Liver (tissue), 8 donors: ENCODE measurements at regions not wholly inside any gene's neighbourhood (a gene's known extent, or its start where the extent isn't known, plus 50 kb on each side); places are given as distances from the start of the nearest gene placed in this dataset.

ENCODE experiments used
- DNase-seq: peaks from one replicate; pipeline ENCODE4 v3.0.0-alpha.2; 2017; ENCODE audit warnings: low spot score
- H3K27ac ChIP-seq, 2 donors: one replicate each; pipeline ENCODE4 v1.7.0; 2013; ENCODE audit warnings: inconsistent platforms in 2 of 2, low read length in 2 of 2, control low read depth in 1 of 2, low read depth in 1 of 2, mild to moderate bottlenecking in 1 of 2
- H3K27me3 ChIP-seq, 4 donors: one replicate each; pipeline versions ENCODE4 v1.6.1 to v1.7.0; 2013; ENCODE audit warnings: low read length in 3 of 4, inconsistent platforms in 1 of 4, mild to moderate bottlenecking in 1 of 4, moderate library complexity in 1 of 4; ENCODE audit not compliant: control insufficient read depth in 4 of 4, insufficient read depth in 4 of 4
- H3K36me3 ChIP-seq, 4 donors: one replicate each; pipeline versions ENCODE4 v1.6.1 to v1.7.0; 2013; ENCODE audit warnings: low read length in 3 of 4, mild to moderate bottlenecking in 3 of 4, low read depth in 1 of 4, moderate library complexity in 1 of 4; ENCODE audit not compliant: control insufficient read depth in 4 of 4, insufficient read depth in 3 of 4
- H3K4me1 ChIP-seq, 4 donors: one replicate each; pipeline versions ENCODE4 v1.6.1 to v1.7.0; 2013; ENCODE audit warnings: low read length in 3 of 4, mild to moderate bottlenecking in 3 of 4, moderate library complexity in 1 of 4; ENCODE audit not compliant: control insufficient read depth in 4 of 4, insufficient read depth in 4 of 4
- H3K4me3 ChIP-seq, 3 donors: one replicate each; pipeline versions ENCODE4 v1.6.1 to v1.7.0; 2013; ENCODE audit warnings: low read length in 3 of 3, control low read depth in 1 of 3, low read depth in 1 of 3, mild to moderate bottlenecking in 1 of 3
- H3K9ac ChIP-seq, 2 donors: one replicate each; pipeline ENCODE4 v1.7.0; 2013; ENCODE audit warnings: low read length in 2 of 2, mild to moderate bottlenecking in 2 of 2, moderate library complexity in 2 of 2, control low read depth in 1 of 2, low read depth in 1 of 2
- H3K9me3 ChIP-seq, 4 donors: one replicate each; pipeline versions ENCODE4 v1.6.1 to v1.7.0; 2013; ENCODE audit warnings: low read length in 3 of 4; ENCODE audit not compliant: control insufficient read depth in 4 of 4
- CTCF ChIP-seq: fragments of 150-350 bp; IDR thresholded peaks from 2 replicates; pipeline ENCODE4 v1.5.1; 2017; ENCODE audit warnings: improper control_type of control experiment, low read depth, low read length; ENCODE audit not compliant: missing input control
- EGR1 ChIP-seq, 2 donors: IDR thresholded peaks; 2 replicates each; pipeline ENCODE4 v1.6.1; 2016 to 2018; ENCODE audit warnings: antibody characterized with exemption in 2 of 2, low read depth in 2 of 2
- FOXA1 ChIP-seq: IDR thresholded peaks from 2 replicates; pipeline ENCODE4 v1.6.1; 2016; ENCODE audit warnings: antibody characterized with exemption
- FOXA2 ChIP-seq: IDR thresholded peaks from 2 replicates; pipeline ENCODE4 v1.6.1; 2016; ENCODE audit warnings: antibody characterized with exemption
- GABPA ChIP-seq, 2 donors: IDR thresholded peaks in 1 of 2; conservative IDR thresholded peaks in 1 of 2; 2 replicates each; pipeline ENCODE4 v1.6.1; 2016; ENCODE audit warnings: antibody characterized with exemption in 2 of 2, mild to moderate bottlenecking in 1 of 2, moderate library complexity in 1 of 2
- HNF4A ChIP-seq, 2 donors: conservative IDR thresholded peaks; 2 replicates each; pipeline ENCODE4 v1.6.1; 2016; ENCODE audit warnings: antibody characterized with exemption in 2 of 2, mild to moderate bottlenecking in 2 of 2
- HNF4G ChIP-seq: IDR thresholded peaks from 2 replicates; pipeline ENCODE4 v1.6.1; 2016; ENCODE audit warnings: antibody characterized with exemption
- JUND ChIP-seq, 2 donors: IDR thresholded peaks; 2 replicates each; pipeline ENCODE4 v1.6.1; 2016; ENCODE audit warnings: antibody characterized with exemption in 2 of 2
- MAX ChIP-seq: IDR thresholded peaks from 2 replicates; pipeline ENCODE4 v1.6.1; 2016; ENCODE audit warnings: antibody characterized with exemption
- NR2F2 ChIP-seq: IDR thresholded peaks from 2 replicates; pipeline ENCODE4 v1.6.1; 2016; ENCODE audit warnings: antibody characterized with exemption
- RAD21 ChIP-seq, 2 donors: IDR thresholded peaks; 2 replicates each; pipeline ENCODE4 v1.6.1; 2016; ENCODE audit warnings: antibody characterized with exemption in 2 of 2, mild to moderate bottlenecking in 2 of 2
- REST ChIP-seq: IDR thresholded peaks from 2 replicates; pipeline ENCODE4 v1.6.1; 2016; ENCODE audit warnings: antibody characterized with exemption, mild to moderate bottlenecking
- RXRA ChIP-seq, 2 donors: IDR thresholded peaks; 2 replicates each; pipeline ENCODE4 v1.6.1; 2017 to 2018; ENCODE audit warnings: antibody characterized with exemption in 2 of 2, mild to moderate bottlenecking in 1 of 2
- SP1 ChIP-seq: IDR thresholded peaks from 2 replicates; pipeline ENCODE4 v1.6.1; 2018; ENCODE audit warnings: antibody characterized with exemption, mild to moderate bottlenecking
- TAF1 ChIP-seq: conservative IDR thresholded peaks from 2 replicates; pipeline ENCODE4 v1.6.1; 2016; ENCODE audit warnings: antibody characterized with exemption, mild to moderate bottlenecking
- YY1 ChIP-seq: IDR thresholded peaks from 2 replicates; pipeline ENCODE4 v1.6.1; 2016; ENCODE audit warnings: antibody characterized with exemption, mild to moderate bottlenecking
- ZBTB33 ChIP-seq: IDR thresholded peaks from 2 replicates; pipeline ENCODE4 v1.6.1; 2016; ENCODE audit warnings: antibody characterized with exemption
- WGBS: extraction: QIAGEN DNeasy Blood & Tissue Kit; methylation state at CpG from one replicate; pipeline ENCODE4 v1.1.7; 2013; 5-methylcytosine and 5-hydroxymethylcytosine counted together
- TF ChIP-seq, protein P1 (sequence below): IDR thresholded peaks from 2 replicates; pipeline ENCODE4 v1.6.1; 2016; ENCODE audit warnings: antibody characterized with exemption
- donor health status: healthy.
- donor health status: healthy.
- donor health status: healthy.
- donor health status: healthy.
- donor health status: healthy.

DNA sequence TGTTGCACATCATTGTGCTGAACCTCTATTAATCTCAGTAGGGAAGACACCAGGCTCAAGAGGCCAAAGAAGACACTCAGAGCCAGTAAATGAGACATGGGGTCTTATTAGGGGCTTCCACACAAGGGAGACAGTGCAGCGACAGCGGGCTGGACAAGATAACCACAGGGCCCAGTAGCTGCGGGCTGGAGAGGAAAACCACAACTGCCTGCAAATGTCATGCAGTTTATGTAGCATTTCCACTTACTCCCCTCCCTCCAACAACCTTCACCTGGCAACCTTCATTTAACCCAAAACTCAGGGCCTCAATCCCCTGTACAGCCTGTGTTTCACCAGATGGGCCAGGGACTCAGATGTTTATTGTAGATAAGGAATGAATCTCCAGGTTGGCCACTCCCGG is 185.6 kb downstream of the UTP18 start:
- DNase-seq, result no peak
- no peak overlapping the region for H3K9ac ChIP-seq
- WGBS, result 81% methylated on average over 4 of the region's 4 CpGs
- no peaks in the 10 kb centered on the region for H3K9me3 ChIP-seq
- no peaks in the 10 kb centered on the region for H3K36me3 ChIP-seq
- H3K27me3 ChIP-seq, result no peaks in the 10 kb centered on the region
- no peak overlapping the region for H3K27ac ChIP-seq
- H3K4me3 ChIP-seq, result no peak overlapping the region
- no peak for TF ChIP-seq JUND (IDR thresholded peaks at IDR 0.05)
- no peak for TF ChIP-seq RXRA (IDR thresholded peaks at IDR 0.05)
- TF ChIP-seq FOXA1, result no peak
- TF ChIP-seq FOXA2, result no peak
- TF ChIP-seq, protein P1, sequence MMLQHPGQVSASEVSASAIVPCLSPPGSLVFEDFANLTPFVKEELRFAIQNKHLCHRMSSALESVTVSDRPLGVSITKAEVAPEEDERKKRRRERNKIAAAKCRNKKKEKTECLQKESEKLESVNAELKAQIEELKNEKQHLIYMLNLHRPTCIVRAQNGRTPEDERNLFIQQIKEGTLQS, result no peak
- no peak for TF ChIP-seq GABPA (IDR thresholded peaks at IDR 0.05 in 1 of 2, conservative IDR thresholded peaks at IDR 0.05 in 1 of 2)
- TF ChIP-seq REST, result no peak
- no peak for TF ChIP-seq ZBTB33
- no peak for TF ChIP-seq CTCF
- no peak for TF ChIP-seq HNF4A (conservative IDR thresholded peaks at IDR 0.05)
- TF ChIP-seq HNF4G, result no peak
- no peak for TF ChIP-seq EGR1 (IDR thresholded peaks at IDR 0.05; ENCODE audit: low read depth in 2 of 2)
- no peak for TF ChIP-seq YY1
- TF ChIP-seq TAF1, result no peak
- TF ChIP-seq RAD21 (IDR thresholded peaks at IDR 0.05), result no peak
- no peaks in the 10 kb centered on the region for H3K4me1 ChIP-seq

DNA sequence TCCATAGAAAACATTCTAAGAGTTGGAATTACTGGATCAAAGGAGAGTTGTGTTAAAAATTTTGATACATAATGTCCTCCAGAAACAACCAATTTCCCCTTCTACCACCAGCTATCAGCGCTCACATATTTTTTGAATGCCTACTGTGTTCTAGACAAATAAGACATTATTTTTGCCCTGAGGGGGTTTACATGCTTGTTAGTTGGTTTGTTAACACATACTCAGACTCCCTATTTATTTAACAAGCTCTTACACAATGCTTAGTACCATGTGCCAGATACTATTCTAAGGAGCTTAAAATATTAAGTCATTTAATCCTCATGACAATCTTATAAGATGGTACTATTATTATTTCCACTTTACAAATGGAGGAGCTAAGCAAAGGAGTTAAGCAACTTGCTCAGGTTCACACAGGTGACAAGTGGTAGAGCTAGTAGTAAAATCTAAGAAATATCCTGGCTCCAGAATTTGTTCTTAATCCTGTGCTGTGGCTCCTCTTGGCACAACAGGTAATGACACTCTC is 194.2 kb downstream of the UTP18 start:
- Histone ChIP-seq H3K27ac (no peak overlapping the region), H3K9me3 (no peaks in the 10 kb centered on the region), H3K36me3 (no peaks in the 10 kb centered on the region), H3K4me1 (no peaks in the 10 kb centered on the region), H3K9ac (no peak overlapping the region), H3K4me3 (no peak overlapping the region), H3K27me3 (no peaks in the 10 kb centered on the region)
- WGBS, result 92% methylated on average over 1 of the region's 1 CpG
- no peak for DNase-seq
- TF ChIP-seq YY1 (no peak), EGR1 (IDR thresholded peaks at IDR 0.05; ENCODE audit: low read depth in 2 of 2) (no peak), GABPA (IDR thresholded peaks at IDR 0.05 in 1 of 2, conservative IDR thresholded peaks at IDR 0.05 in 1 of 2) (no peak), NR2F2 (no peak), MAX (no peak), HNF4G (no peak), RAD21 (IDR thresholded peaks at IDR 0.05) (no peak), FOXA1 (no peak), SP1 (no peak), REST (no peak), CTCF (no peak)
- TF ChIP-seq, protein P1, result no peak
